Coronary artery (tissue), 2 donors: ENCODE measurements at regions not wholly inside any gene's neighbourhood (a gene's known extent, or its start where the extent isn't known, plus 50 kb on each side); places are given as distances from the start of the nearest gene placed in this dataset.

Source experiments
- DNase-seq: peaks from one replicate; pipeline ENCODE4 v3.0.0-alpha.2; 2017; ENCODE audit warnings: low spot score
- H3K27ac ChIP-seq, 2 donors: fragments of 200-600 bp; sonication (generic); one replicate each; pipeline ENCODE4 v1.5.1; 2016 to 2019
- H3K4me3 ChIP-seq: fragments of 200-600 bp; sonication (generic); 2 replicates; pipeline ENCODE4 v1.5.1; 2016; ENCODE audit warnings: mild to moderate bottlenecking, moderate library complexity
- CTCF ChIP-seq: fragments of 200-600 bp; sonication (generic); IDR thresholded peaks from one replicate; pipeline ENCODE4 v1.5.1; 2019; ENCODE audit warnings: antibody characterized with exemption

GRCh38 chr21:41560661-41561158, 52.8 kb upstream of the TMPRSS2 start:
- Histone ChIP-seq H3K4me3 (no peak overlapping the region), H3K27ac (no peak overlapping the region)
- TF ChIP-seq CTCF = no peak
- no peak for DNase-seq

- Histone ChIP-seq H3K4me3 (no peak overlapping the region), H3K27ac (no peak overlapping the region)
- TF ChIP-seq CTCF = no peak
- no peak for DNase-seq
Observed at GRCh38 chr21:41559658-41560631, 52.0 kb upstream of the TMPRSS2 start.

GRCh38 chr21:41558842-41559241, 50.9 kb upstream of the TMPRSS2 start:
- no peak for DNase-seq
- TF ChIP-seq CTCF = no peak
- Histone ChIP-seq H3K4me3 (no peak overlapping the region), H3K27ac (no peak overlapping the region)

GRCh38 chr21:41557884-41558283, 49.9 kb upstream of the TMPRSS2 start:
- H3K27ac ChIP-seq = no peak overlapping the region
- DNase-seq = no peak
- no peak for TF ChIP-seq CTCF
- H3K4me3 ChIP-seq = no peak overlapping the region
